Epithelial cell of proximal tubule (primary cell): ENCODE measurements at regions not wholly inside any gene's neighbourhood (a gene's known extent, or its start where the extent isn't known, plus 50 kb on each side); places are given as distances from the start of the nearest gene placed in this dataset.

Experiments
- DNase-seq: peaks from one replicate; pipeline ENCODE4 v3.0.0-alpha.2; 2011; ENCODE audit warnings: low read depth
- H3K4me3 ChIP-seq: 2 replicates; pipeline ENCODE4 v1.5.1; 2011; ENCODE audit warnings: low read depth, mild to moderate bottlenecking, low read length
- CTCF ChIP-seq: conservative IDR thresholded peaks from 2 replicates; pipeline ENCODE4 v1.5.1; 2012; ENCODE audit warnings: low read depth, mild to moderate bottlenecking, low read length

GRCh38 chr9:99463131-99463530 is 241.0 kb downstream of the SEC61B start:
- DNase-seq, result no peak
- TF ChIP-seq CTCF, result no peak
- no peak overlapping the region for H3K4me3 ChIP-seq

DNA sequence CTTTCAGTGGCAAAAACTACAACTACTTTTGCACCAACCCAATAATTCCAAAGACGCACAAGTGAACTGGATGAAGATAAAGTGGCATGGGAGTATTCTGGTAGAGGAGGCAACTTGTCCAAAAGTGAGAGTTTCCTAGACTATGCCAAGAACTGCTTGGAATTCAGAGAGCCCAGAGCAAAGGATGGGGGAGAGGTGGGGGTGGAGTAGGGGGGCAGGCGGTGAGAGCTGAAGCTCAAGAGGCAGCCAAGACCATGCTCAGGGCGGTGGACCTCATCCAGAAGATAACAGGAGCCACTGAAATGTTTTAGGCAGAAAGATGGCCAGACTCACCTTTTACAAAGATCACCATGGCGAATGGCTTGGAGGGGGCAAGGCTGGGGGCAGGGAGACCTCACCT is 242.5 kb downstream of the SEC61B start:
- no peak for TF ChIP-seq CTCF
- no peak for DNase-seq
- H3K4me3 ChIP-seq, result no peak overlapping the region

DNA sequence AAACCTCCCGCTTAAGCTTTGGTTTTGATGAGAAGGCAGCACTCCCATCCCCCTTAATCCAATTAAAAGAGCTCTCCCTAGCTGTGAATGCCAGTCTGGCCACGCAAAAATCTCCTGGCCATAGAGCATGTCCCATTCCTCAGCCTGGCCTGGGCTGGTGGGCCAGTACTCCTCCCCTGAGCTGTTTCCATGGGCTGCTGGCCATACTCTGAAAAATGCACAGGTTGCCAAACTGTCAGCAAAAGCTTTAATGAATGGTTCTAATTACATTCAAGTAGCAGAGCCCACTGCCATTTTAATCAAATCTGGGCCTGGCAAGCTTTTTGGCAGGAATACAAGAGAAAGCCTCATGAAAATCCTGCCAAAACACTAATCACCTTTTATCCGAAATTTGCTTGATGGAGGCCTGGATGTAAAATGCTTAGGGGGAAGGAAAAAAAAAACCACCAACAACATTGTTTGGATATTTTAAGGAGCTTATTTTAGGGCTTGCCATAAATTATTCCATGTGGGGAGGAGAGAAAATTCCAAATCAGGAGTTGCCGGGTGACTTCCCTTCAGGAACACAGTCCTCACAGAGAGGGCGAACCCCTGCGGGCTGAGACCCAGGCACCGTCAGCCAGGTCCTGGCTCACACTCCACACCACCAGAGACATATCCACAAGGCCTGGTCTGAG is 243.3 kb downstream of the SEC61B start:
- TF ChIP-seq CTCF, result no peak
- no peak for DNase-seq

DNA sequence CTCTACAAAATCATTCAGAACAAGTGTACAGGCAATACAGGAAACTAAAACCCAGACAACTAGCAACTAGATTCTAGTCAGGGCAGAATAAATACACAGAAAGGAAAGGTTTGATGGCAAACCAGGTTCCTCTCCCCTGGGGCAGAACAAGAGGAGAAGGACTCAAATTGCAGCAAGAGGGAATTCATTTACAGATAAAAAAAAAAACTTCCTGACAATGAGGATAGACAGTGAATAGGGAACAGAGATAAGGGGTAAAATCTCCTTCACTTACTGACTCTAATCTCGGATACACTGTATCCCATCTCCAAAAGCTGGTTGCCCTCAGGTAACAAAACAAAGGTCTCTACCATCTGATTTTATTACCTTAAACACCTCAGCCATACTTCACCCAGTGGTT is 244.0 kb downstream of the SEC61B start:
- no peak for TF ChIP-seq CTCF
- DNase-seq, result no peak

More for the DNA sequence above, 243.3 kb downstream of the SEC61B start:
- no peak overlapping the region for H3K4me3 ChIP-seq

DNA sequence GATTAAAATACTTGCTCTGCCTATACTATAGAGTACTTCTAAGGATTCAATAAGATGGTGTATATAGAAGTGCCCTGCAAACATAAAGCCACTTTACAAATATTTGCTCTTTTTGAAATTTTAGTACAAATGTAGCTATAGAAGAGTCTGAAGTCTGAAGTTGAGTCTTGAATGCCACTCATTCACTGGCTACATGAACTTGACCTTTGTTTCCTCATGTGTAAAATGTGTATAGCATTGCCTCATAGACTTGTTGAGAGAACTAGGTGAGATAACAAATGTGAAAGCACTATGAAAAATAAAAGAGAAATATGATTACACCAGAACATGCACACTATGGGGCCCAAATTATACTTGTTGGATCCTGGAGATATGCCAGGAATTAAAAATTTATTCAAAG is 244.7 kb downstream of the SEC61B start:
- H3K4me3 ChIP-seq, result no peak overlapping the region
- no peak for TF ChIP-seq CTCF
- DNase-seq, result no peak

More for the DNA sequence above, 244.0 kb downstream of the SEC61B start:
- H3K4me3 ChIP-seq, result no peak overlapping the region

GRCh38 chr9:99471033-99471432 is 249.0 kb downstream of the SEC61B start:
- DNase-seq, result no peak
- H3K4me3 ChIP-seq, result no peak overlapping the region
- no peak for TF ChIP-seq CTCF

DNA sequence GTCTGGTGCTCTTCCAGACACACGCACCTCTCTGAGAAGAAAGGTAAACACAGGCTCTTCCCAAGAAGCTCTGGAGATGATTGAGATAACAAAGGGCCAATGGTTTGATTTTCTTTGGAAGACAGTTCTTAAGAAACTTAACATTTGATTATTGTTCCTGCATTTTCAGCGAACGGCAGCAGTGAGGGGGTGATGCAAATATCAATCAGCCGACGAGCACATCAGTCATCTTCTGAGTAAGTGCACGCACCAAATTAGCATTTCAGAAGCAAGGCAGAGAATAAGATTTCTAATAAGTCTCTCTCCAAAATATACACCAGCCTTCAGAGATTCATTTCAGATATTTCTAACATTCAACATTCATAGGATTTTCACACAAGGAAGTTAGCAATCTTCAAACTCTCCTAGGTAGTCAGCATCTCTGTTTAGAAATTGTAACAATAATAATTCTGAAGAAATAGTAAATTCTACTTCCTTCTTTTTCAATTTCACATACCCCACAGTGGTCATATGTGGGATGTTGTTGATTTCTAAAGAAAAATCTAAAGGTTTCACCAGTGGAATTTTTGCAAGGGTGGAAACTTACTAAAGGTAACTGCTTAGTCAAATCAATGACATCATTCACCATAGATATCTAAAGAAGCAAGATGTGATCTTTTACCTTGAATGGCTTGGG is 250.3 kb downstream of the SEC61B start:
- no peak overlapping the region for H3K4me3 ChIP-seq
- TF ChIP-seq CTCF, result no peak
- no peak for DNase-seq
